GM23248 (cell line): ENCODE measurements at regions not wholly inside any gene's neighbourhood (a gene's known extent, or its start where the extent isn't known, plus 50 kb on each side); places are given as distances from the start of the nearest gene placed in this dataset.

Source experiments
- EZH2 ChIP-seq: fragments of 200-600 bp; sonication (generic); IDR thresholded peaks from 2 replicates; pipeline ENCODE4 v1.6.1; 2018; ENCODE audit warnings: antibody characterized with exemption, mild to moderate bottlenecking; ENCODE audit not compliant: insufficient read depth, poor library complexity, severe bottlenecking
- EZH2phosphoT487 ChIP-seq: fragments of 200-600 bp; sonication (generic); IDR thresholded peaks from 2 replicates; pipeline ENCODE4 v1.6.1; 2018; ENCODE audit warnings: antibody characterized with exemption, moderate library complexity, mild to moderate bottlenecking, low read depth; ENCODE audit not compliant: insufficient read depth

- TF ChIP-seq EZH2phosphoT487 (no peak), EZH2 (no peak)
Observed at GRCh38 chr5:85263125-85263524, 878.4 kb upstream of the EDIL3 start.
